Stimulated activated CD8-positive, alpha-beta memory T cell treated with anti-CD3 and anti-CD28 coated beads, Interleukin-7, amount 100 ng/mL, for 48 hours (primary cell): ENCODE measurements at regions not wholly inside any gene's neighbourhood (a gene's known extent, or its start where the extent isn't known, plus 50 kb on each side); places are given as distances from the start of the nearest gene placed in this dataset.

ENCODE experiments used
- DNase-seq, 2 donors: peaks; one replicate each; pipeline ENCODE4 v3.0.0-alpha.2; 2020; ENCODE audit warnings: low read depth in 1 of 2; ENCODE audit errors: extremely low read depth in 1 of 2

DNA sequence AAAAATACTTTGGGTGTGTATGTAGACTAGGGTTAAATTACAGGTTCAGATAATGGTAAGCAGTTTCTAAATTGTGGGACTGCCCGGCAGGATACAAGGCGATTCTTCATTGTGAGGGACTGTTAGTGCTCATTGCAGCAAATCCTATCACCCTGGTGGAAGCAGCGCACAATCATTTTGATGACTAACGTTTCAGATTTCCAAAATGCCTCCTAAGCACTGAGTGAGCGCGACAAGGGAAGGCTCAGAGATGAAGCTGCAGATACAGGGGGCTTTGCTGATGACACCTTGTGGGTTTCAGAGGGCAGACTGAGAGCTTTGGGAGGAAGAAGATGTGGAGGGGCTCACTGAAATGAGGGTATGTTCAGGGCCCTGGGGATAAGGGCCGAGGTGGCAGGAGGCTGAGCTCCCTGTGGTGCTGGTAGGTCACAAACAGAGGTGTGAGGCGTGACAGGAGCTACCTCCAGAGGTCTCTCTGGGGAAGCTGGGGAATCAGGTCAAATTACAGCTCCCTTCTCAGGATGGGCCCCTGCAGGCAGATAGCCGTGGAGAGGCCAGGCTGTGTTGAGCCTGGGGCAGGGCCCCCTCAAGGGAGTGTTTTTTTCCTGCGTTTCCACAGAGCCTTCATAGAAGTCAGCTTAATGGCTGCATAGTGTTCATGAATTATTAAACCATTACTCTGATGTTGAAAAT lies 84.5 kb upstream of the FYN start:
- no peak for DNase-seq

- DNase-seq: no peak
Measured at GRCh38 chr6:111958534-111958933, 85.3 kb upstream of the FYN start.

- no peak for DNase-seq
Measured at GRCh38 chr6:111959766-111960165, 86.5 kb upstream of the FYN start.

DNA sequence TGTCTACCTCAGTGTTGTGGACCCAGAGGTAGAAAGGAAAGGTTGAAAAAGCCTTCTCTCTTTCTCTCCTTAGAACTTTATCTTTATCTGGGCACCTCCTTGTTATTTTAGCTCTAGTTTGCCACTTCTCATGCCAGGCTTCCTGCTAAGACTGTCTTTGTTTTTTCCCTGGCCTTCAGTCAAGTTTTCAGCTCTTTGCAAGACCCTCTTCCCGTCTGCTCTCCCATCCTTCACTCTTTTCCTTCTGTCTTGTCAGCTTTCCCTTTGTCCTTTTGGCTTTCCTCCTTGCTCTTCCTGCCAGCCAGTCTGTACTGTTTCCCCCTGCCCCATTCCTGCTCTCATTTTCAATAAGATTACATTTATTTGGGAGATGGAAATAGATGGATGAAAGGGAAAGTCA lies 86.8 kb upstream of the CCN6 start:
- no peak for DNase-seq

GRCh38 chr6:111970426-111970825 lies 83.5 kb upstream of the CCN6 start:
- no peak for DNase-seq

DNA sequence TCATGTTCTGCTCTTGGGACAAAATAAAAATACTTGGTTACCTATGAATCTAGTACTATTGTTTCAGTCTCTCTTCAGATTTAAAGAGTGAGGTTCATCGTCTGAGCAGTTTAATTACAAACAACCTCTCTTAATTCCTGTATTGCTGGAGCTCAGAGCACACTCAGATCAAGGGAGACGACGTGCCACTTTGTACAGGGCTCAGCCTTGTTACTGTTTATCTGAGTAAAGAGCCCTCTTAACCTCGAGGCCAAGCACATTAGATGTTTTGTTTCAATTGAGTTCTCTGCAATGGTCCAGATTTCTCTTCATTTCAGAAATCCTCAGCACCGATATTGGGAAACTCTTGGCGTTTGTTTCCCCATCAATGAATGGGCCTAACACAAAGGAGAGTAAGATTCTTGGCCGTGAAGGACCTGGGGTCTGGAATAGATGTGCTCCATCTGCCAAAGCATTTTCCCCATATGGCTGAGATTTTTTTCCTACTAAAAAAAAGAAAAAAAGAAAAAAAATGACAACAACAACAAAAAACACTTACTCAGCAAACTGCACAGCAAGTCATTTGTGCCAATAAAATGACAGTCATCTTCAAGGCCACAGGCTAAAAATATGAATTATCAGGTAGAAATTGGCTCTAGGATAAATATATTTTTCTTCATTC lies 82.6 kb upstream of the CCN6 start:
- no peak for DNase-seq

DNA sequence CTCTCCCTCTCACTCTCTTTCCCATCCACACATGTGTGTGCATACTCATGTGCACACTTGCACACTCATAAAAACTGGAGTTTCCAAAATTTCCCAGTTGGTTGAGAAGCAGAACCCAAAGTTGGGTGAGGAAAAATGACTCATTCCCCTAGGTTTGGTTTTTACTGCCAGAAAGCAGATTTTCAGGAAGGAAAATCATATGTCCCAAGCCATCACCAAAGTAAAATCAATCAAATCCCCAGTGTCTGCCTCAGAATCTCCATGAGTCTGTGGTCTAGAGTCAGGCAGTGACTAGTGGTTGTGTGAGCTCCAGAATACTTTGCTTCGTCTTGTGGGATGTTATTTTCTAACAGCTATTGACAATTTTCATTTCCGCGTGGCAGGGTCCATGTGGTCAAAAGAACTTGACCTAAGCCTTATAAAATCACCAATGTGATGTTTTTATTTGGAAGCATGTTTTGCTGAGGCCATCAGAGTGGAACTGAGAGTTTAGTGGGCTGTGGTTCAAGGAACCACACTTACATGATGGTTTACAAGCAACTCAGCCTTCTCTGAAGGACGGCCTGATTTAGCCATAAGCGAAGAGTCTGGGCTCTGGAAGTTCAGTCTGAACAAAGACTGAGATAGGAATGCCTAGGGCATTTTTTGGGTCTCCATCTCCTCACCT lies 81.9 kb upstream of the CCN6 start:
- no peak for DNase-seq

DNA sequence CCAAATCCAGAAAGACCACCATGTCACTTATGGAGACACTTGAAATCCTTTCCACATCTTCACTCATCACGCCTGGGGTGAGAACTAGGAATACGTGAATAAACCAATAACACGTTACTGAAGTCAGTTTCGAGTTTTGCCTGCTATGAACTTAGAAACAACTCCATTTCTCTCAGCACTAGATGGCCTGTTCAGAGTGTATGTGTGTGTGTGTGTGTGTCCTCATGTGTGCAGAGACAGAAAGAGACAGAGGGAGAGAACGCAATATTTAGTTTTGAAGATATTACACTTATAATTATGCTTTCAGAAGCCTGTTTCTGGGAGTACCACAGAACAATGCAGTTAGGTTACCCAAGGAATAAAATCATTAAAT lies 81.2 kb upstream of the CCN6 start:
- DNase-seq: no peak

DNA sequence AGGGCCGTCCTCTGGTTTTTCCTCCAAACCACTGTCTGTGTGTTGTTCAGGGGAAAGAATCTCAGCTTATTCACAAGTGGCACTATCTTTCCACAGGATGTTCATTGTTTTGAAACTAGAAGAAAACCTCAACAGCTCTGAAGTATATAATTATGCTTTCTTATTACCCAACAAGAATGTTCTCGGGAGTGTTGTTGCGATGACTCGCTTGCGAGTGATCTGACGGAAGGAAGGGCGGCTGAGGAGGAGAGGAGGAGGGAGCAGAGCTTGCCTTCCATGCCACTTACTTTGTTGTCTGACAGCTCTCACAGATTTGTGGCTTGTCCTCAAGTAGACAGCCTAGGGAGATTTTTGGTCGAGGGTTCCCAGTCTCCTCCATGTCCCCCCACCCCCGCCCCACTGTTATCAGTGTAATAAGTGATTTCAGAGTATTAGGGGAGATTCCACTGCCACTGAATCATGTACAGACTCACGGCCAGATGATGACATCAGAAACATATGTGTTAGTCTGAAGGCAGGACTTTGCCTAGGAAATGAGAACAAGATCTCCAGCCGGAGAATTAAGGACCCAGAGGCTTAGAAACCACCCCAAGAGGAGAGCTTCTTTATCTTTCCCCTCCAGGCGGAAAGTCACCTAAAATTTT lies 80.7 kb upstream of the CCN6 start:
- peak in 1 of 2 donors; percentile 55 for DNase-seq

DNA sequence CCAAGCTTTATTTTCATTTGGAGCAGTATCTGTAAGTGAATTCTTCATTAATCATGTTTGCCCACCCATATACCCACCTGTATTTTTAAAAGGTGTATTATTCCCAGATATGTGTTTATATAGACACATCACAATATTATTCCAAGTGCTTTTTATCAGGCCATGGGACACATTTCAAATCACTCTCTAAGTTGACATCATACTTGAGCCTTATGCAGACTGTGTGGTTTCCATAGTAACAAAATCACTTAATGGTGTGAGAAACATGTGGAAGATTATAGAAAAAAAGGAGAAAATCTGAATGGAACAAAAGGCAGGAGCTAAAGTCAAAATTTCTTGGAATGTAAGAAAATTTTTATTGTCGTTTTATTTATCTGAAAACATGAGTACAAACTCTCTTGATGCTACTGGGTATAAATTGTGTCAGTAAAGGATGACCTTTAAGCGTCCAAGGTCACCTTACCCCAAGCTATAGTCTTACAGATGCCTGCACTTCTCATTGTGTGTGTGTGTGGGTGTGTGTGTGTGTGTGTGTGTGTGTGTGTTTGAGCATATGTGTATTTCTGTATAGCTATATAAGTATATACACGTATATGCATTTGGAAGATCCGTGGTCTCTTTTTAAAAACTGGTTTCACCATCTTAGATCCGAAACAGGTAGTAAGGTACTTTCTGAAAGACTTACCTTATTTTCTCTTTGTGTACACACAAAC lies 79.8 kb upstream of the CCN6 start:
- DNase-seq: no peak

DNA sequence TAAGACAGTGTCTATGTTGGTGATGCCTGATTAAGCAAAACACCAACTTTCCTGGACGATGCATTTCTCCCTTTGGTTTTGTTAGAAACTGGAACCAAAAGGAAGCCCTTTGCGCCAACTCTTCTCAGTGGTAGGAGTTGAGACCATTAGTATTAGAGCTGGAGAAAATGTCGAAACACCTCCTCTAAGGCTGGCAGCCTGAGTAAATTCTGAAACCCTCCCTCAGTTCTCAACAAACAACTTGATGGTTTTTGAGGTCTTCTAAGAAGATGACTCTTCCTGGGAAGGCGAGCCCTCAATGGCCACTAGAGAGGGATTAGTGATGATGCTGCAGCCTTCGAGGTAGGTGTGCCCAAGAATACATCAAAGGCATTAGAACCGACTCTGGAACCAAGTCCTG lies 78.4 kb upstream of the CCN6 start:
- peak in 1 of 2 donors; percentile 57 for DNase-seq

- DNase-seq: no peak
Measured at GRCh38 chr6:111976139-111976538, 77.8 kb upstream of the CCN6 start.

GRCh38 chr6:111978532-111979149 lies 75.3 kb upstream of the CCN6 start:
- DNase-seq: no peak

DNA sequence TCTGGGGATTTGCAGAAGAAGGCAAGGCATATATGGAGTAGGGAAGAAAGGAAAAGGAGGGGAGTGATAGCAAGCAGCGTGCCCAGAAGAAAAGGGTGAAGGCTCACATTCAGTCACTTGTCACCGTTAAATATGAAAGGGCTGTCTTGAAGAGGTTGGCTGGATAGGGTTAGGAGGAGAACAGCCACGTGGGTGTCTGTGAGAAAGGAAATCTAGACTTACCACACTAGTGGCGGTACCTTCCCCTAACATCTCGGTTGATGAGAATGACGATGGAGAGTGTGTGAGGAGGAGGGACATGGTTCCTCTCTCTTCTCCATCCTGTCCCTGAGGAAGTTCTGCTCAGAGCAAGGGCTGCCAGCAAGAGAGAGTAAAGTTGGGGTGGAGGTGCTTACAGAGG lies 74.3 kb upstream of the CCN6 start:
- DNase-seq: no peak

GRCh38 chr6:111980143-111980542 lies 73.8 kb upstream of the CCN6 start:
- no peak for DNase-seq

DNA sequence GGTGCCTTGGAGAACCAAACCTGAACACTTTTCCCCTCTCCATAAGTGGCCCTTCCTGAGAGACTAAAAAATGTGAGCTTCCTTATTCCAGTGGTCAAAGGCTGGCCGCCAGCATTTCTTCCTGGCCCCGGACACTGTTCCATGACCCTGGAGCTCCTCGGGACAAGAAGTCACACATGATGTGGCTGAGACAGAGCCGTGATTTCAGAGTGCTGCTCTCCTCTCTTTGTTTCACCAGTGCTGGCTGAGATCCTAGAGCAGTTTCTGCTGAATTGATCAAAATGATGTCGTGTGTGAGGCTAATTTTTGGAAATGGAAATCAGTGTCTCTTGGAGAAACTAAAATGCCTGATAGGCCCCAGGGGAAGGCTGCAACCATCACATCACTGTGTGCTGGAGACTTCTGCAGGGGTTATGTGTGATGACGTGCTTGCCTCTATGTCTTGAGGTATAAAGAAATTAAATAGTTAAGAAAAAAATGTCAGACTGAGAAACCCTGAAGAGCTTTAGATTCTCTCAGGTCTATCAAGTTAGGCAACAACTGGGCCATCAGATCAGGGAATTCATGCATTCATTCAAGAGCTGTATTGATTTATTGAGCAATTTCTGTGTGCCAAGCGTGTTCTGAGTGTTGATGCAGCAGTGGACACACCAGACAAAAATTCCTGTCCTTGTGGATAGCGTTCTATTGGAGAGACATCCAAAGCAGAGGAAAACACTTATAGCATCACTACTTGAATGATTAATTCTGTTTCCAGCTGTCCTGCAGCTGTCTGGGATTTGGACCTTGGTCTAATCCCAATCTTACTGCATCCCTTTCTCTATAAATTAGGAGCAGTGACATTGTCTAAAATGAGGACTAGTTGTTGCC lies 72.7 kb upstream of the CCN6 start:
- DNase-seq: no peak

DNA sequence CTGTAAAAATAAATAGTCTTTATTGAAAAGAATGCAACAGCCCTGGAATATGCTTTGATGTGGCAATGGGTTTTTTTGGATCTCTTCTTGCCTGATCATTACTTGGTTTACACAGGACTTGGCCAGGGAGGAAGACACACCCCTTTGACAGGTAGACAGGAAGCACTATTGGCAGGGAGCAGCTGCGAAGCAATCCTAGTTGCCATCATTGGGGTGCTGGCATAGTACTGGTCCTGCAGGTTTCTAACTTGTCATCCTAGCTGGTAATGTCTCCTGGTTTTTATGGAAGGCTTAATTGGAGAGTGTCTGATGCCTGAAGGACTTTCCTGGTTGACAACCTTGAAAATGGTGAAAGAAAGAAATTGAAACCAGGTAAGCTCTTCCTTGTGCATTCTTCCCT lies 71.2 kb upstream of the CCN6 start:
- DNase-seq: no peak

DNA sequence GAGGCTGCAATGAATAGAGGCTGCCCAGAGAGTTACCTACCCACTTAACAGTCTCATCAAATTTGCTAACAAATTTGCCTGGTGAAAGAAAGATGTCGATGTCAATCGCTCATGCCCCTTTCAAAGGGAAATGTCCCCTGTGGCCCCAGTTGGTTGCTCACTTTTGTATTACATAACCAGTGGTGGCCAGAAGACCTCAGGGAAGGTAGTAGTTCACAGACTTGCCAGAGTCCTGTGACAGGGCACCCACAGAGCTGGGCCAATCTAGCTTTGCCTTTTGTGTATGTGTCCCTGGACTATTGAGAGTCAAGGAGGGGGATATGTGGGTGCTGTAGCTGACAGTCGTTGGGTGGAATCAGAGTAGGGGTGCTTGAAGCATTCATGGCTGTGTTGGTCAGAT lies 70.7 kb upstream of the CCN6 start:
- DNase-seq: no peak

GRCh38 chr6:111984081-111984480 lies 69.8 kb upstream of the CCN6 start:
- peak in 1 of 2 donors; percentile 30 for DNase-seq
